Ishikawa (cell line): ENCODE measurements at regions not wholly inside any gene's neighbourhood (a gene's known extent, or its start where the extent isn't known, plus 50 kb on each side); places are given as distances from the start of the nearest gene placed in this dataset.

Source experiments
- CEBPB ChIP-seq: IDR thresholded peaks from 2 replicates; pipeline ENCODE4 v1.6.1; 2012
- CREB1 ChIP-seq: IDR thresholded peaks from 2 replicates; pipeline ENCODE4 v1.6.1; 2012; ENCODE audit warnings: low read depth
- EGR1 ChIP-seq: IDR thresholded peaks from 2 replicates; pipeline ENCODE4 v1.6.1; 2012
- EP300 ChIP-seq: IDR thresholded peaks from 2 replicates; pipeline ENCODE4 v1.6.1; 2012; ENCODE audit warnings: borderline replicate concordance
- FOXM1 ChIP-seq: IDR thresholded peaks from 2 replicates; pipeline ENCODE4 v1.6.1; 2012; ENCODE audit warnings: low read depth, borderline replicate concordance
- MAX ChIP-seq: IDR thresholded peaks from 2 replicates; pipeline ENCODE4 v1.6.1; 2012
- NFIC ChIP-seq: IDR thresholded peaks from 2 replicates; pipeline ENCODE4 v1.6.1; 2012
- RAD21 ChIP-seq: IDR thresholded peaks from 2 replicates; pipeline ENCODE4 v1.6.1; 2012; ENCODE audit warnings: low read depth
- REST ChIP-seq: IDR thresholded peaks from 2 replicates; pipeline ENCODE4 v1.6.1; 2012; ENCODE audit warnings: low read depth, mild to moderate bottlenecking
- TAF1 ChIP-seq: IDR thresholded peaks from 2 replicates; pipeline ENCODE4 v1.6.1; 2012; ENCODE audit warnings: low read depth, mild to moderate bottlenecking
- TCF12 ChIP-seq: IDR thresholded peaks from 2 replicates; pipeline ENCODE4 v1.6.1; 2012; ENCODE audit warnings: low read depth
- TEAD4 ChIP-seq: IDR thresholded peaks from 2 replicates; pipeline ENCODE4 v1.6.1; 2012
- USF1 ChIP-seq: IDR thresholded peaks from 2 replicates; pipeline ENCODE4 v1.6.1; 2012
- YY1 ChIP-seq: IDR thresholded peaks from 2 replicates; pipeline ENCODE4 v1.6.1; 2012; ENCODE audit warnings: low read depth
- ZBTB7A ChIP-seq: IDR thresholded peaks from 2 replicates; pipeline ENCODE4 v1.6.1; 2012; ENCODE audit warnings: low read depth

GRCh38 chr6:54771968-54772367 is 74.6 kb upstream of the FAM83B start:
- TF ChIP-seq ZBTB7A = no peak
- no peak for TF ChIP-seq FOXM1
- TF ChIP-seq EGR1 = no peak
- no peak for TF ChIP-seq TEAD4

- TF ChIP-seq FOXM1 (no peak), MAX (no peak), CEBPB (no peak), YY1 (no peak), CREB1 (no peak), RAD21 (no peak)
Measured at GRCh38 chr6:54772610-54773009, 74.0 kb upstream of the FAM83B start.

GRCh38 chr6:54775576-54775975 is 71.0 kb upstream of the FAM83B start:
- TF ChIP-seq CREB1 = no peak

GRCh38 chr6:54776891-54777290 is 69.7 kb upstream of the FAM83B start:
- TF ChIP-seq TCF12 = no peak

- TF ChIP-seq TAF1 = no peak
- no peak for TF ChIP-seq MAX
- no peak for TF ChIP-seq TCF12
- no peak for TF ChIP-seq CEBPB
- TF ChIP-seq YY1 = no peak
- TF ChIP-seq REST = no peak
- no peak for TF ChIP-seq EP300
- no peak for TF ChIP-seq EGR1
- no peak for TF ChIP-seq CREB1
Measured at GRCh38 chr6:54778731-54779130, 67.8 kb upstream of the FAM83B start.

- TF ChIP-seq TEAD4 (no peak), EP300 (no peak), CREB1 (no peak), NFIC (no peak), RAD21 (no peak), FOXM1 (no peak), USF1 (no peak), TAF1 (no peak), TCF12 (no peak), ZBTB7A (no peak), CEBPB (no peak), MAX (no peak), REST (no peak), YY1 (no peak)
Measured at GRCh38 chr6:54784011-54784410, 62.6 kb upstream of the FAM83B start.

- TF ChIP-seq ZBTB7A = no peak
- no peak for TF ChIP-seq CREB1
- no peak for TF ChIP-seq RAD21
- no peak for TF ChIP-seq USF1
- TF ChIP-seq NFIC = no peak
- TF ChIP-seq TAF1 = no peak
- no peak for TF ChIP-seq CEBPB
- TF ChIP-seq REST = no peak
- no peak for TF ChIP-seq EGR1
- TF ChIP-seq MAX = no peak
- TF ChIP-seq TEAD4 = no peak
- TF ChIP-seq FOXM1 = no peak
- no peak for TF ChIP-seq YY1
- TF ChIP-seq EP300 = no peak
- no peak for TF ChIP-seq TCF12
Measured at GRCh38 chr6:54786154-54786553, 60.4 kb upstream of the FAM83B start.
